IMR-90 (cell line): ENCODE measurements at regions not wholly inside any gene's neighbourhood (a gene's known extent, or its start where the extent isn't known, plus 50 kb on each side); places are given as distances from the start of the nearest gene placed in this dataset.
"Not testable (repeated sequence)": the region's sequence is repeated elsewhere in the genome, so short reads cannot be mapped to it uniquely, and the experiment has no call there.

ENCODE experiments used
- ATAC-seq: fragments of 200-7000 bp; cut with Tn5 transposase; 2 replicates; pipeline ENCODE4 v1.9.1; 2020; ENCODE audit warnings: low read depth, mild to moderate bottlenecking, moderate library complexity
- BruUV-seq: library from RNA; stranded (reverse); fragments of 400-500 nt; replicated peaks from 2 replicates; lab custom pipeline; 2021; lab: Mats Ljungman, UMichigan
- CTCF ChIA-PET: fragments of 300-600 bp; formaldehyde crosslinking; extraction: SDS; loops from one replicate; lab custom pipeline; 2021; ENCODE audit warnings: antibody characterized with exemption; lab: Yijun Ruan, JAX
- POLR2A ChIA-PET: fragments of 300-600 bp; sonication (Branson Sonifier 250); formaldehyde crosslinking; loops from one replicate; lab custom pipeline; 2022; ENCODE audit warnings: antibody characterized with exemption; ENCODE audit not compliant: unreplicated experiment; lab: Charles Lee
- DNase-seq: peaks from one replicate; pipeline ENCODE4 v3.0.0; 2013
- H2AFZ ChIP-seq: replicated peaks from 2 replicates; pipeline ENCODE3; 2013; ENCODE audit warnings: low read length, mild to moderate bottlenecking; ENCODE audit not compliant: poor library complexity
- H2AK5ac ChIP-seq: 2 replicates; pipeline ENCODE4 v1.6.1; 2013; ENCODE audit warnings: low read depth, low read length, inconsistent platforms
- H2AK9ac ChIP-seq: replicated peaks from 2 replicates; pipeline ENCODE3; 2013; ENCODE audit warnings: mild to moderate bottlenecking, low read depth, low read length, moderate library complexity; ENCODE audit not compliant: poor library complexity
- H2BK120ac ChIP-seq: 2 replicates; pipeline ENCODE4 v1.6.1; 2013; ENCODE audit warnings: low read depth, low read length, inconsistent platforms
- H2BK15ac ChIP-seq: 3 replicates; pipeline ENCODE4 v1.6.1; 2013; ENCODE audit warnings: low read depth, low read length, inconsistent platforms
- H2BK20ac ChIP-seq: 2 replicates; pipeline ENCODE4 v1.6.1; 2013; ENCODE audit warnings: low read depth, mild to moderate bottlenecking, inconsistent platforms, low read length, moderate library complexity
- H2BK5ac ChIP-seq: 2 replicates; pipeline ENCODE4 v1.6.1; 2013; ENCODE audit warnings: mild to moderate bottlenecking, low read depth, low read length, inconsistent platforms; ENCODE audit not compliant: poor library complexity, severe bottlenecking
- H3K14ac ChIP-seq: replicated peaks from 2 replicates; pipeline ENCODE4 v1.6.1; 2013; ENCODE audit warnings: low read depth, low read length, inconsistent platforms
- H3K18ac ChIP-seq: 2 replicates; pipeline ENCODE4 v1.6.1; 2013; ENCODE audit warnings: low read depth, low read length, control low read depth
- H3K23ac ChIP-seq: 2 replicates; pipeline ENCODE4 v1.6.1; 2013; ENCODE audit warnings: low read depth, low read length, inconsistent platforms
- H3K27ac ChIP-seq: 2 replicates; pipeline ENCODE4 v1.5.1; 2013; ENCODE audit warnings: mild to moderate bottlenecking, control low read depth, low read length; ENCODE audit not compliant: insufficient read depth
- H3K27me3 ChIP-seq: 2 replicates; pipeline ENCODE4 v1.6.1; 2013; ENCODE audit warnings: low read length; ENCODE audit not compliant: control insufficient read depth, insufficient read depth
- H3K36me3 ChIP-seq: 2 replicates; pipeline ENCODE4 v1.6.1; 2013; ENCODE audit warnings: low read length, mixed read lengths; ENCODE audit not compliant: control insufficient read depth, insufficient read depth
- H3K4ac ChIP-seq: 2 replicates; pipeline ENCODE4 v1.6.1; 2013; ENCODE audit warnings: low read depth, low read length, inconsistent platforms
- H3K4me1 ChIP-seq: 2 replicates; pipeline ENCODE4 v1.6.1; 2013; ENCODE audit warnings: low read length, mixed read lengths; ENCODE audit not compliant: control insufficient read depth, insufficient read depth
- H3K4me2 ChIP-seq: 2 replicates; pipeline ENCODE4 v1.6.1; 2013; ENCODE audit warnings: low read depth, mild to moderate bottlenecking, control low read depth, low read length, moderate library complexity
- H3K4me3 ChIP-seq: 2 replicates; pipeline ENCODE4 v1.5.1; 2013; ENCODE audit warnings: low read depth, mild to moderate bottlenecking, control low read depth, low read length, moderate library complexity; ENCODE audit not compliant: insufficient read depth
- H3K56ac ChIP-seq: 2 replicates; pipeline ENCODE4 v1.6.1; 2013; ENCODE audit warnings: low read length, inconsistent platforms; ENCODE audit not compliant: insufficient read depth; ENCODE audit errors: extremely low read depth
- H3K79me1 ChIP-seq, 2 experiments: 2 replicates each; pipeline ENCODE4 v1.6.1; 2013; ENCODE audit warnings: low read length in 2 of 2, inconsistent platforms in 1 of 2, low read depth in 1 of 2
- H3K9ac ChIP-seq: 2 replicates; pipeline ENCODE4 v1.6.1; 2013; ENCODE audit warnings: low read depth, low read length, control low read depth
- H3K9me1 ChIP-seq: 2 replicates; pipeline ENCODE4 v1.6.1; 2013; ENCODE audit warnings: low read length, inconsistent platforms; ENCODE audit not compliant: insufficient read depth
- H3K9me3 ChIP-seq: 2 replicates; pipeline ENCODE4 v1.6.1; 2013; ENCODE audit warnings: low read length; ENCODE audit not compliant: control insufficient read depth, insufficient read depth
- H4K20me1 ChIP-seq: 2 replicates; pipeline ENCODE4 v1.6.1; 2013; ENCODE audit warnings: low read length, inconsistent platforms; ENCODE audit not compliant: insufficient read depth
- H4K5ac ChIP-seq: 2 replicates; pipeline ENCODE4 v1.6.1; 2013; ENCODE audit warnings: mild to moderate bottlenecking, low read depth, low read length, control low read depth
- H4K8ac ChIP-seq, 2 experiments: 2 replicates each; pipeline ENCODE4 v1.6.1; 2013; ENCODE audit warnings: low read depth in 2 of 2, low read length in 2 of 2, control low read depth in 1 of 2, inconsistent platforms in 1 of 2
- H4K91ac ChIP-seq: 2 replicates; pipeline ENCODE4 v1.6.1; 2013; ENCODE audit warnings: low read depth, low read length, inconsistent platforms; ENCODE audit not compliant: insufficient read depth
- CEBPB ChIP-seq: IDR thresholded peaks from 2 replicates; pipeline ENCODE4 v1.6.1; 2012; ENCODE audit warnings: low read depth, low read length, improper control_type of control experiment
- CHD1 ChIP-seq: IDR thresholded peaks from 2 replicates; pipeline ENCODE4 v1.6.1; 2012; ENCODE audit warnings: low read depth, low read length, improper control_type of control experiment
- CTCF ChIP-seq: conservative IDR thresholded peaks from 2 replicates; pipeline ENCODE4 v1.5.1; 2012; ENCODE audit warnings: mild to moderate bottlenecking, low read depth, low read length, improper control_type of control experiment
- NFE2L2 ChIP-seq: fragments of 150-350 bp; IDR thresholded peaks from 2 replicates; pipeline ENCODE4 v1.6.1; 2016; ENCODE audit warnings: low read depth, mild to moderate bottlenecking, low read length
- POLR2A ChIP-seq: IDR thresholded peaks from 2 replicates; pipeline ENCODE4 v1.6.1; 2012; ENCODE audit warnings: mild to moderate bottlenecking, low read depth, low read length
- WGBS, 2 experiments: methylation state at CpG; one replicate each; pipeline versions ENCODE4 v1.1.5 to v1.1.7; 2013; ENCODE audit warnings: missing lambda C conversion rate in 2 of 2; ENCODE audit not compliant: insufficient read length in 1 of 2; ENCODE audit errors: extremely low coverage in 2 of 2; 5-methylcytosine and 5-hydroxymethylcytosine counted together
- dilution Hi-C: fragments of 300-500 bp; cut with HindIII; formaldehyde crosslinking; loops from one replicate; pipeline ENCODE4 v1.14.3; 2018; ENCODE audit warnings: low sequenced_read_pairs; ENCODE audit not compliant: unreplicated experiment
- in situ Hi-C: fragments of 300-500 bp; cut with MboI; formaldehyde crosslinking; loops from 3 replicates; pipeline ENCODE4 v1.14.3; 2019; ENCODE audit warnings: low sequenced_read_pairs, inconsistent platforms, mixed read lengths
- intact Hi-C: fragments of 100-400 bp; cut with micrococcal nuclease; formaldehyde crosslinking; loops from 2 replicates; pipeline ENCODE4 v1.10.0; 2022

- Histone ChIP-seq H3K4me1 (no peaks in the 10 kb centered on the region), H2AK9ac (no peak overlapping the region), H2BK15ac (no peak overlapping the region), H3K4me2 (no peak overlapping the region), H3K36me3 (no peaks in the 10 kb centered on the region), H3K18ac (no peak overlapping the region), H3K79me1 (no peaks in the 10 kb centered on the region), H2BK20ac (no peak overlapping the region), H3K9me3 (peaks cover 6% of the 10 kb centered on the region), H3K4me3 (no peak overlapping the region), H3K56ac (no peak overlapping the region), H4K20me1 (no peaks in the 10 kb centered on the region), H4K5ac (no peak overlapping the region), H2BK120ac (no peak overlapping the region), H2AFZ (peak overlapping the region; percentile 41), H2BK5ac (no peak overlapping the region), H3K9ac (no peak overlapping the region), H3K27me3 (no peaks in the 10 kb centered on the region), H3K27ac (no peak overlapping the region), H2AK5ac (no peak overlapping the region), H4K8ac (no peak overlapping the region), H3K14ac (no peak overlapping the region), H3K9me1 (no peaks in the 10 kb centered on the region), H3K23ac (no peak overlapping the region), H4K91ac (no peak overlapping the region), H3K4ac (no peak overlapping the region)
- ATAC-seq (no peak), DNase-seq (no peak)
- TF ChIP-seq NFE2L2 (no peak), POLR2A (no peak), CEBPB (no peak), CTCF (no peak), CHD1 (no peak)
- no TSS peak for BruUV-seq
- dilution Hi-C loops (no loop called here), intact Hi-C loops (no loop called here), in situ Hi-C loops (no loop called here)
- no CpG with 5 or more reads among the region's 4 CpGs for WGBS, 2 experiments
- ChIA-PET POLR2A (no interaction called here), CTCF (no interaction called here)
Observed at GRCh38 chr5:67790390-67790789, 425.2 kb upstream of the PIK3R1 start.

- H3K4me1 ChIP-seq, H2AK5ac ChIP-seq, H2BK5ac ChIP-seq, H3K56ac ChIP-seq, H4K91ac ChIP-seq, H4K5ac ChIP-seq, in situ Hi-C loops, H3K23ac ChIP-seq, H3K27me3 ChIP-seq, H3K27ac ChIP-seq, H4K20me1 ChIP-seq, H3K14ac ChIP-seq, H3K36me3 ChIP-seq, H3K79me1 ChIP-seq, CTCF ChIA-PET, H2AK9ac ChIP-seq, H3K4me3 ChIP-seq, DNase-seq, H3K4me2 ChIP-seq, POLR2A ChIA-PET, H2BK15ac ChIP-seq, H2AFZ ChIP-seq, ATAC-seq, intact Hi-C loops, BruUV-seq, H3K18ac ChIP-seq, H3K9ac ChIP-seq, H4K8ac ChIP-seq, H2BK20ac ChIP-seq, H3K9me1 ChIP-seq, H2BK120ac ChIP-seq, H3K9me3 ChIP-seq, H3K4ac ChIP-seq, dilution Hi-C loops: not testable (repeated sequence)
- WGBS, 2 experiments: no CpG with 5 or more reads among the region's 19 CpGs
Observed at GRCh38 chr5:67779893-67780623, 435.5 kb upstream of the PIK3R1 start.
